Stimulated activated CD4-positive, alpha-beta T cell treated with anti-CD3 and anti-CD28 coated beads, Interleukin-2, amount 100 ng/mL, for 4 hours (primary cell): ENCODE measurements at regions not wholly inside any gene's neighbourhood (a gene's known extent, or its start where the extent isn't known, plus 50 kb on each side); places are given as distances from the start of the nearest gene placed in this dataset.

Experiments used
- DNase-seq: peaks from one replicate; pipeline ENCODE4 v3.0.0-alpha.2; 2020; ENCODE audit warnings: low read depth

DNA sequence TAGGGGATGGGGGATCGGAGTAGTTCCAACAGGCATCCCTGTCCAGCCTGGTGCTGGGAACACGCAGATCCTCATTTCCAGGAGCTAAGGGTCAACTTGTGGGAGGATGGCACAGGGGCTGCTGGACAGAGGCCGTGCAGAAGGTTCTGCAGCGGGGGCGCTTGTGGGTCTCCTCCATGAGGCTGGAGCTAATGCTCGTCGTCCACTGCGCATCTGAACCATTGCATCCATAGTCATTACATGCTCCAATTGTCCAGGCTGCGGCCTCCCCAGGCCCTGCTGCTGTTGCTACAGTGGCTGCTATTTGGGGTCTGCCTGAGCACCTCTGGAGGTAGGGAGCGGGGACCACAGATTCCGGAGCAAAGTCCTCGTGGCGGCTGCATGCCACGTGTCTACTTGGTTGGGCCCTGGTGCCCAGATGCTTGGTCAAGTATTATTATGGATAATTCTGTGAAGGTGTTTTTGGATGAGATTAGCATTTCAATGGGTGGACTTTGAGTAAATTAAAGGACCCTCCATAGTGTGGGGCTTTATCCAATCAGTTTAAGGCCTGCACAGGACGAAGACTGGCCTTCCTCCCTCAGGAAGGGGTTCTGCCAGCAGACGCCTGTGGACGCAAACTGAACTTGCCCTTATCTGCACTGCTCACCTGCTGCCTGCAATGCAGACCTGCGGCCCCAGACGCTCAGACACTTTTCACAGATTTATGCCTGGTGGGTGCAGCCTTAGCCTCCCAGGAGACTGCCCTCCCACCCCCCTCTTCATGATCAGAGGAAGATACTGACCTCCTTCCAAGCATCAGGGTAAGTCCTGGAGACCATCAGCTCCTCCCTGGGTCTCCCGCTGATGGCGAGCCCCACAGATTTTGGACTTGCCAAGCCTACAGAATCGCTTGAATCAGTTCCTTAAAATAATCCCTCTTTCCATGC is 127.5 kb upstream of the IRX4 start:
- no peak for DNase-seq

GRCh38 chr5:2008851-2009629 is 126.3 kb upstream of the IRX4 start:
- no peak for DNase-seq

DNA sequence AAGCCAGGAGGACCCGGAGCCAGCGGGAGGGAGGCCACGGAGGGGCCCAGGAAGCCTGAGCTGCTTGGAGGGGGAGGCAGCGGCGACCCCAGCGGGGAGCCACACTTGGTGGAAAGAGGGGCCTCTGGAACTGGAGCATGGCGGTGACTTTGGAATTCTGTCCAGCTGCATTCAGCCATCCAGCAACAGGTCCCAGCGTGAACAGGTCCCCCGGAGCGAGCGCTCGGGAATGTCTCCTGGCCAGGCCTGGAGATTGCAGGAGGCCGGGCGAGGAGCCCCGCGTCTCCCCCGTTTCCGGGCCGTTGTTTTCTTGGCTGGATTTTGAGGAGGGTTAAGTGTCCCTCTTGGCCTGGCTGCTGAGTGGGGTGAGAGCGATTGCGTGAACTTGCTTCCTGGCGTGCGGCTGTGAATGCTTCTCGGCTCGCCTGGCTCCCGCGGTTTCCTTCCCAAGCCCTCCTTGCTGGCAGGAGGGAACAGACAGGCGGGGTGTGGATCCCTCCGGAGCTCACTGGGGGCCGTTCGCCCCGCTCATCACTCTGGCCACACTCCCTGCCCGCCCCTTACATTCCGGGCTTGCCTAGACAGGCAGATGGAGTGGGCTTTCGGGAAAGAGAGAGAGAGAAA is 125.3 kb upstream of the IRX4 start:
- no peak for DNase-seq

DNA sequence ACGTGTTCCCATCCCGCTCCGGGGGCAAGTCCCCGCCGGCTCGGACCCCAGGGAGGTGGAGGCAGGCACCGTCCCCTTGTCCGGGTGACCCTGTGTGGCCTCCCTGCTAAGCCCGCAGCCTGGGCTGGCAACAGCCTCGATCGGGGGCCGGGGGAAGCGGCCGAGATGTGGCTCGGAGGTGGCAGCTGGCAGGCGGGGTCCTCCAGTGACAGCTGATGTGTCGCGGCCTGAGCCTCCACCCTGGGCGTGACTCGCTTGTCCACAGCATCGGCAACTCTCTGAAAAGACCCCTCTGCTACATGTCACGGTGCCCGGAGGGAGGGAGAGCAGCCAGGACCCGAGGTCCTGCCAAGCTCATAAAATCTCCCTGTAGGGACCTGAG is 124.8 kb upstream of the IRX4 start:
- DNase-seq: no peak

DNA sequence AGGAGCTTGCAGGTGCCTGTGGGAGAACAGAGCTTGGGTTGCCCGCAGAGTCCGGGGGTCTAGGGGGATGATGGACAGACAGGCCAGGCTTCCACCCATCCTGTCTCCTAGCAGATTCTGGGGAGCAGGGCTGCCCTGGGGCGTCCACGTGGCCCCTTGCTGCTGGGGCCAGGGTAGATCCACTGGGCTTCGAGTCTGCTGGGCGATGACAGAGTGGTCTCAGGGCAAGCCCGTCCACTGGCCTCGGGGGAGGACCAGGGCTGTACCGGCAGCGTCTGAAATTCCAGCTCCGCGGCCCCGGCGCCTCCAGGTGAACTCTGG is 124.2 kb upstream of the IRX4 start:
- DNase-seq: no peak

DNA sequence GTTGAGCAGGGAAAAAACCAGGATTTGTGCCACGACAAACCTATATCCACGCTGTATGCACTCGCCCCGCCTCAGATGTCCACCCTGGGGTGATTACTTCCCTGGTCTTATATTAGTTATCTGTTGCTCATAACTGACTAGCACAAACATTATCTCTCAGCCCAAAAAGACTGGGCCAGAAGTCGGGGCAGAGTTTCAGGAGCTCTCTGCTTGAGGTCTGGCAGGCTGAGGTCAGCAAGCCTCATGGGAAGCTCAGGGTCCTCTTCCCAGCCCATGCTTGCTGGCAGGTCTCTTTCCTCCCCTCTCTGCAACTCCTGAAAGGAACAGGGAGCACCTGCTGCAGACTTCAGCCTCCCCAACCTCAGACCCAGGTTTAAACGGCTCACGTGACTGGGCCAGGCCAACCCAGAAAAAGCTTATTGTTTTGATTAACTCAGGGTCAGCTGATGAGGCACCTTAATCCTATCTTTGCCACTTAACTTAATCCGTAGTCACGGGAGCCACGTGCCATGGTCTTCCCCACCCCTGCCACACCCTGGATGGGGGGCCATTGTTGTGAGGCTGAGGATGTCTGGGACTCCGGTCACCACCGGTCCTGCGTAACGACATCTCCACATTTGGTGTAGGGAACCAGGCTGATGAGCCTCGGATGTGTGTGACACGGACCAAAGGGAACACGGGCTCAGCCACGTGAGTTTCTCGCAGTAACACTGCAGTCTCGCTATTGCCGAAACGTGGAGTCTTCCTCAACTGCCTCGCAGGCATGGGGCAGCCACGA is 123.7 kb upstream of the IRX4 start:
- DNase-seq: no peak

- no peak for DNase-seq
These were observed 122.6 kb upstream of the IRX4 start for GRCh38 chr5:2005101-2006041.

DNA sequence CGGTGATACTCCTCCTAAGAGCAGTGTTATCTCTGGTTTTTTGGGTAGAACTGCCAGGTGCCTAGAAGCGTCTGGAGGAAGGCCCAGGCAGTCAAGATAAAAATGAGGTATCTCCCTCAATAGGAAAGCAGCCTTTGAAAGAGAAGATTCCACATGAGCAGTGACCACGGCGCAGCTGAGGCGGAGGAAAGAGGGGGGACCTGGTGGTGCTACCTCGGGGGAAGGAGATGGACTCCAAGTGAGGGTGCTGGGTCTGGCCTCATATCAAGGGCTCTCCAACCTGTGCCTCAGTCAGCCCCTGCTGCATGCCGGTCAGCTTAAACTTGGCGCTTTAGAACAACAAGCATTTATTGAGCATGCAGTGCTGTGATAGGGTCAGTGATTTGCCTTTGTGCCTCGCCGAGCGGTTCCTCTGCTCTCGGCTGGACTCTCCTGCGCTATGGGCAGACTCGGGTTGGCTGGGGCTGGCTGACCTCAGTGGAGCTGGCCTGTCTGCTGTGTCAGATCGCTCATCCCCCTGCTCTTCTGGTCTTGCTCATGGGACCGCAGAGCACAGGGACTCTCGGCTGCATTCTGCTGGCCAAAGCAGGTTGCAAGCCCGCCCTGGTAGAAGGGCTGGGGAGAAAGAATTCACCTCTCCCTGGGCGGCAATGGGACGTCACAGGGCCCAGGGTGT is 121.1 kb upstream of the IRX4 start:
- no peak for DNase-seq

GRCh38 chr5:2003206-2003605 is 120.5 kb upstream of the IRX4 start:
- DNase-seq: no peak

DNA sequence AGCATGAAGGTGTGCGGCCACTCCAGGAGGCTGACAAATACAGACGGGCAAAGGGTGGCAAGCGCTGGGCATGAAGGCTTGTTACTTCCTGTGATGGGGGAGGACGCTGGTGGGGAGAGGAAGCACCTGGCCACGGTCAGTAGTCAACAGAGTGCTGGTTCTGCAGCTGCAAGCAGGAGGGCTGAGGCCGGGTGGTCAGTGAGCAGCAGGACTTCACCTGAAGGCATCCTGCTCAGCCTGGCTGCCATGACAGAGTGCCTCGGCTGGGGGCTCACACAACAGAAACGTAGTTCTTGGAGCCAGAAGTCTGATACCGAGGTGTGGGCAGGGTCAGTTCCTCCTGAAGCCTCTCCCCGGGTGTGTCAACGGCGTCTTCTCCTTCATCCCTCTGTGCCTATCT is 118.6 kb upstream of the IRX4 start:
- no peak for DNase-seq

- DNase-seq: no peak
These were observed 117.9 kb upstream of the IRX4 start for GRCh38 chr5:2000591-2000990.

- no peak for DNase-seq
These were observed 117.1 kb upstream of the IRX4 start for GRCh38 chr5:1999794-2000193.

GRCh38 chr5:1998716-1999317 is 116.1 kb upstream of the IRX4 start:
- no peak for DNase-seq

DNA sequence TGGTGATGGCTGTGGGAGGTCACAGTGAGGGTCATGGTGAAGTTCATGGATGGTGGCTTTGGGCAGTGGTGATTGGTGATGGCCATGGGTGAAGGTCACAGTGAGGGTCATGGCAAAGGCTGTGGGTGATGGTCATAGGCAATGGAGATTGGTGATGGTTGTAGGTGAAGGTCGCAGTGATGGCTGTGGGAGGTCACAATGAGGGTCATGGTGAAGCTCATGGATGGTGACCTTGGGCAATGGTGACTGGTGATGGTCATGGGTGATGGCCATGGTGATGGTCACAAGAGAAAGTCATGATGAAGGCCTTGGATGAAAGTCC is 115.6 kb upstream of the IRX4 start:
- no peak for DNase-seq

DNA sequence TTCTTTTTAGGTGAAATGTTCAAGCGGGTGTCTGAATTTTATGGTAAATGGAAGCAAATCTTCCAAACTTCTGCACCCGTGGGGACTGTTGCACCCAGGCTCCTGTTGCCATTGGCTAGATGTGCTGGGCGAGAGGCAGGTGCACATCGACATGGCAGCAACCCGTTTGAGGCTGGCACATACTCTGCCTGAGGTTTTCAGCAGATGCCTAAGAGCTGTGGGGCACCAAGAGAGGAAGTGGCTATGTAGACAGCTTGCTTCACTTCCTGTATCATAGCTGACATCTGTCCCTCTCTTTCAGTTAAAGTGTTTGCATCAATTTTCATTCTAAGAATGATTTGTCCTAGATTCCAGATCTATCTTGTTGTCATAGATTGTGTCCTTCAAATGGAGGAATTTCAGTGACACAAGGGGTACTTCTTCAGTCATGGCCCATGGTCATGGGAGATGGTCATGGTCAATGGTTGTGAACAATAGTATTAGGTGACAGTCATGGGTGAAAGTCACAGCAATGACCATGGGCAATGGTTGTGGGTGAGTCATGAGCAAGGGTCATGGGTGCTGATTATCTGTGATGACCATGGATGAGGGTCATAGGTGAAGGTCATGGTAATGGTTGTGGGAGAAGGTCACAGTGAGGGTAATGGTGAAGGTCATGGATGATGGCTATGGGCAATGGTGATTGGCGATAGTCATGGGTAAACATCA is 115.1 kb upstream of the IRX4 start:
- no peak for DNase-seq

DNA sequence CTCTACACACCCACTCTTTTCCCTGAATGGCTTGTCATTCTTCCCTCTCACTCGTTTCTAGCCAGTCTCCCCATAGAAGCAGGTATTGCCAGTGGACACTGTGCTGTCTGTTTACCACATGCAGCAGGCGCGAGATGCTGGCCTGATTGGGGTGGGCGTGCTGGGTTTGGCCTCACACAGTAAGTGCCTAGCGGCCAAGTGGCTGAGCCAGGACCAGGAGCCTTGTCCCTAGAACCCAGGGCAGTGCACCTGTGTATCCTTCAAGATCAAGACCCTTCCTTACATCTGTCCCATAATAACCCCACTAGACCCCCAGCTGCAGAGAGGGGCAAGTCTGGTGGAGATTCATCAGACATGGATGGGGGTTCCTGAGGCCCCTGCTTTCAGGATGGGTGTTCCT is 112.8 kb upstream of the IRX4 start:
- no peak for DNase-seq

- no peak for DNase-seq
These were observed 104.7 kb upstream of the IRX4 start for GRCh38 chr5:1987471-1987870.

DNA sequence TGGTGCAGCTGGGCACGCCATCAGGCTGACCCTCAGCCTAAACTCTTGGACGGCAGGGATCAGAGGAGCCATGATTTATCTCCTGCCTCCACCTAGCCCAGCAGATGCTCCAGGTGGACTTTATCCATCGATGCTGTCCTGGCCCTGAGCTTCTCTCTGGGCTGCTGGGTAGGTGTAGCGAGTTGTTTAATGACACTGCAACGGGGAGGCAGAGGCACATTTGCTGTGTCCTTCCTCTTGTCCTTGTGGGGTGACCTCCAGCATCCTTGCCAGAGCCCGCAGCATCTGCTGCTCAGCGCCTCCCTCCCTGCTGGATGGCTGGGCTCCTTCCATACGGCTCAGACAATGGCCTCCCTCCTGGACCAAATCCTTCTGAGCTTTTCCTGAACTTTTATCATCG is 103.1 kb upstream of the IRX4 start:
- no peak for DNase-seq

DNA sequence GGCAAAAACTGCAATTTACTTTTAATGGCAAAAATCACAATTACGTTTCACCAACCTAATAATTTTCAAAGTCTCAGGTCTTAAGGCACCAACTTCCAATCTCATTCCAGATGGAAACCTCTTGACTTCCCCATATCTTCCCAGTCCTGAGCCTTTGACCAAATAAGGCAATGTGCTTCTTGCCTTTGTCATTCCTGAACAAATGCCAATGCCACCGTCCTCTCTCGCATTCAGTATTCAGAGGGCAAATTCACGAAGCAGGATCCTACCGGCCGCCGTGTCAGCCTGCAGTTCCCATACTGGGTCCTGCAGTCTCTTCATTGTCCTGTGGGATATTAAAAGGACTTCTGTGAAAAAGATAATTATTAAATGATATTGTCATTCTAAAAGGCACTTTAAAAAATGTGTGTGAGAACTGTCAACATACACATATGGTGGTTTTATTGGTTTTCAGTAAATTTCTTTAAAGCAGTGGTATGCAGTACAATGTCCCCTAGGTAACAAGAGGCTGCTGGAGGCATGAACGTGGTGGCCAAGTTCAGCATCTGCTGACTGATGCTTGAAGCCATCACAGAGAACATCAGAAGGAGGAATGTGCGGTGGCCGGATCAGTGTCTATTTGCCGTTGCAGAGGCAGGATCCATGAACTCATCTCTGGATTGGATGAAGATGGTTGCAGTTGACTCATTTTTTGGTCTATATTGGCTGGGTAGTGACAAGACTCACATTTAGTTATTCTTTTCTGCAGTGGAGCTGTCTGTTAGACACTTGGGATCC is 101.4 kb upstream of the IRX4 start:
- DNase-seq: no peak
